PC-9 (cell line): ENCODE measurements at regions not wholly inside any gene's neighbourhood (a gene's known extent, or its start where the extent isn't known, plus 50 kb on each side); places are given as distances from the start of the nearest gene placed in this dataset.
"Not testable (repeated sequence)": the region's sequence is repeated elsewhere in the genome, so short reads cannot be mapped to it uniquely, and the experiment has no call there.

ENCODE experiments used
- EZH2 ChIP-seq: fragments of 200-600 bp; sonication (generic); IDR thresholded peaks from 2 replicates; pipeline ENCODE4 v1.8.0; 2017; ENCODE audit warnings: antibody characterized with exemption, low read depth
- TF ChIP-seq, protein P1 (sequence below): fragments of 200-600 bp; sonication (generic); conservative IDR thresholded peaks from 2 replicates; pipeline ENCODE4 v1.6.1; 2017; ENCODE audit warnings: mixed run types, antibody characterized with exemption, mild to moderate bottlenecking, moderate library complexity

DNA sequence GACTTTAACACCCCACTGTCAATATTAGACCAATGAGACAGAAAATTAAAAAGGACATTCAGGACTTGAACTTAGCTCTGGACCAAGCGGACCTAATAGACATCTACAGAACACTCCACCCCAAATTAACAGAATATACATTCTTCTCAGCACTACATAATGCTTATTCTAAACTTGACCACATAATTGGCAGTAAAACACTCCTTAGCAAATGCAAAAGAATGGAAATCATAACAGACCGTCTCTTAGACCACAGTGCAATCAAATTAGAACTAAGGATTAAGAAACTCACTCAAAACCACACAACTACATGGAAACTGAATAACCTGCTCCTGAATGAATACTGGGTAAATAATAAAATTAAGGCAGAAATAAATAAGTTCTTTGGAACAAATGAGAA lies 138.2 kb upstream of the PDE4B start:
- TF ChIP-seq, protein P1, sequence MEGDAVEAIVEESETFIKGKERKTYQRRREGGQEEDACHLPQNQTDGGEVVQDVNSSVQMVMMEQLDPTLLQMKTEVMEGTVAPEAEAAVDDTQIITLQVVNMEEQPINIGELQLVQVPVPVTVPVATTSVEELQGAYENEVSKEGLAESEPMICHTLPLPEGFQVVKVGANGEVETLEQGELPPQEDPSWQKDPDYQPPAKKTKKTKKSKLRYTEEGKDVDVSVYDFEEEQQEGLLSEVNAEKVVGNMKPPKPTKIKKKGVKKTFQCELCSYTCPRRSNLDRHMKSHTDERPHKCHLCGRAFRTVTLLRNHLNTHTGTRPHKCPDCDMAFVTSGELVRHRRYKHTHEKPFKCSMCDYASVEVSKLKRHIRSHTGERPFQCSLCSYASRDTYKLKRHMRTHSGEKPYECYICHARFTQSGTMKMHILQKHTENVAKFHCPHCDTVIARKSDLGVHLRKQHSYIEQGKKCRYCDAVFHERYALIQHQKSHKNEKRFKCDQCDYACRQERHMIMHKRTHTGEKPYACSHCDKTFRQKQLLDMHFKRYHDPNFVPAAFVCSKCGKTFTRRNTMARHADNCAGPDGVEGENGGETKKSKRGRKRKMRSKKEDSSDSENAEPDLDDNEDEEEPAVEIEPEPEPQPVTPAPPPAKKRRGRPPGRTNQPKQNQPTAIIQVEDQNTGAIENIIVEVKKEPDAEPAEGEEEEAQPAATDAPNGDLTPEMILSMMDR, result not testable (repeated sequence)
- TF ChIP-seq EZH2, result not testable (repeated sequence)
